Inflammatory macrophage treated with lipopolysaccharide for 1 hour (primary cell): ENCODE measurements at regions not wholly inside any gene's neighbourhood (a gene's known extent, or its start where the extent isn't known, plus 50 kb on each side); places are given as distances from the start of the nearest gene placed in this dataset.
"Not testable (repeated sequence)": the region's sequence is repeated elsewhere in the genome, so short reads cannot be mapped to it uniquely, and the experiment has no call there.

Source experiments
- DNase-seq, 2 donors: peaks; one replicate each; pipeline ENCODE4 v3.0.0-alpha.2; 2020 to 2022

DNA sequence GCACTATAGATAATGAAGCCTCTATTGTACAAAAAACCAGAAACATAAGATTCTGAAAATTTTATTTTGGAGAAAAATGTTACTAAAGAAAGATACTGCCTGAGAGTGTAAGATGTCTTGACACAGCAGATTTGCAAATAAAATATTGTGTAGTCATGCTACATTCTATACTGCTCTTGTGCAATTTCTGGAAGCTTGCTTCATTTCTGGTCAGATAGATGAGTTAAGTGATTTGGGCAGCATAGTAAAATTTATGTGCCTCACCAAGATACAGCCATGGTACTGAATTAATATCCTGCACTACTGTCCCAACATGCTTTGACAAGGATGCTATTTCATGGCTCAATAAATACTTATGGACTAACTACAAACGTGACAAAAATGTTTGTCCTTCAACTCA lies 55.1 kb upstream of the STARD13 start:
- peak; percentile 29 to 59 for DNase-seq

DNA sequence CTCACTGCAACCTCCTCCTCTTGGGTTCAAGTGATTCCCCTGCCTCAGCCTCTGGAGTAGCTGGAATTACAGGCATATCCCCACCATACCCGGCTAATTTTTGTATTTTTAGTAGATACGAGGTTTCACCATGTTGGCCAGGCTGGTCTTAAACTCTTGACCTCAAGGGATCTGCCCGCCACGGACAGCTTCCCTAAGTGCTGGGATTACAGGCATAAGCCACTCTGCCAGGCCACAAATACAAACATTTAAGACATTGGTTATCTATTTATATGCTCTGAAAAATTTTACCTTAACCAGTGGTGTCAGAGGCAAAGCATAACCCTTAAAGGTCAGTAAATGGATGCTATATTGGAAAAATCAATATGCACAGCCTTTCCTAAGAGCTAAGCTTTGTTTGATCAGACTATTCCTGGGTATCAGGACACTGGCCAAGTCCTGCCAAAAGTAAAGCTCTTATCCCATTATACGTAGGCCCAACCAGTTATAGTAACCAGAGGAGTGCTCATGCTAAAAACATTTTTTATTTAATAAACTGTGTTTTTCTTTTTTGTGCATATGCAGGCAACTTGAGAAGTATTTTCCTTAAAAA lies 56.4 kb upstream of the STARD13 start:
- DNase-seq, result no peak

DNA sequence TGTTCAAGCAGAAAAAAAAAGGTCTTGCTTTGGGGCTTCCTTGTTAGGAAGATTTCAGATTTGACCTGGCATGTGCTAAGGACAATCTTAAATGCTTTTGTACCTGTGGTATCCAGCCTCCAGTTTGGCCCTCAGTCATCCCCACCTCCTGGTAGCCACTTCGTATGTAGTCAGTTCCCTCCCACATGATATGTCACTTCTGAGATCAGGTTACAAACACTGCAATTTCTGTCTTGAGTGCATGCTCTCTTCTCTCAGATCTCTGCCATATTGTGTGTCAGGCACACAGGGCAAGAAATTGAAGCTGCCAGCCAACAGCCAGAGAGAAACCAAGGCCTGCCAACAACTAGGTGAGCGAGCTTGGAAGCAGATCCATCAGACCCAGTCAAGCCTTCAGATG lies 60.3 kb upstream of the STARD13 start:
- DNase-seq, result no peak

DNA sequence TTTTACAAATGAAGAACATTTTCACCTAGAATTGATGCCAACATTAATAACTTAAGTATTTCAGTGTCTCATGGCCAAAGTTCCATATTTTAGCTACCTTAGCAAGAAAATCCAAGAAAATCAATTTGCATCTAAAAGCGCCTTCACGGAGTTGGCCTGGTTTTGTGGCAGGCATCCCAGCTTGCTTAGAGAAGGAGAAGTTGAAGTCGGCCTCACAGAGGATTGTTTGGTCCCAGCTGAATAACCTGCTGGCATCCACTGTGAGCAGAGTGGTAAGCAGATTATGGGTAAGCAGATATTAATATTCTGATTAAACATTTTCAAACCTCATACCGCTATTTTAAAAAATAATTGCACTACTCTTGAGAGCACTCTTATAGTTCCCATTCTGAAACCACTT lies 62.3 kb upstream of the STARD13 start:
- no peak for DNase-seq

DNA sequence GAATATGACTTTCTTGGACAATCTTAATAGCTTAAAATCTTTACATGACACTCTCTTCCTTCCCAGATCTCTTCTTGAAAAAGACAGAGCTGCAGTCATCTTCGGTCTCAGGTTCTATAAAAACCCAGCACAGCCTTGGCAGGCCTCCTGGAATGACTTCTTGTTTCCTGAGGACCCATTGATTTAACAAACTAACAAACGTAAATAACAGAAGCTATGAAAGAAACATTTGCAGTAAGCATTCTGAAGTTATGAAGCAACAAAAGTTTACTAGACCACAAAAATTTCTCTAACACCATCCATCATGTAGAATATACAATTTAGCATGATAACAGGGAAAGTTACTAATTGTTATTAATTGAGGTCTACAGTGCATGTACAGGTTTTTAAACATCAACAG lies 62.8 kb upstream of the STARD13 start:
- no peak for DNase-seq

DNA sequence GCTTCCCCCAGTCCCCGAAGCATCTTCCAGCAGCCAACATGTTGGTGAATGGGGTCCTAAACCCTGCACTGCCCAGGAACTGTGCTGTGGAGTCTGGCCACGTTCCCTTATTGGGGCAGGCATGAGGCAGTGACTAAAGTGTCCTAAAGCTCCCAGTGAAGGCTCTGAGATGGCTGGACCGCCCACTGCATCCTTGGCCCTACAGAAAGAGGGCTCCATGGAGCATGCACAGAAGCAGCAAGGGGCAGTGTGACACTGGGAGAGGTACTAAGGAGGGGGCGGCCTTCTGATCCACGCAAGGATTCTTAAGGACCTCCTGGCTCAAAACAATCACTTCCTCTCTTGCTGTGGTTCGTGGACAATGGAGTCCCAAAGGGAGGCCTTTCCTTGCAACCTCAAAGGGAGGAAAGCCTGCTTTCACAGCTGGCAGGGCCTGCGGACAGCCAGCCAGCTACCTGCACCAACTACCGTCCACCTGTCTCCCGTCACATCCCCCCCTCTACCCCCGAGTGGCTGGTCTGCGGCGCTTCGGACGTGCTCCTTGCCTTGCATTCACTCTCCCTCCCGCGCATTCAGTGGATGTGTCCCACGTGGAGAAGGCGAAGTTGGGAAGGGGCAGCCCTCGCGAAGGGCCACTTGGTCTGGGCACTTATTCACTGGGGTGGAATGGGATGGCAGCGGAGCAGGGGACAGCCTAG lies 63.9 kb upstream of the STARD13 start:
- DNase-seq, result peak; percentile 10 to 13

DNA sequence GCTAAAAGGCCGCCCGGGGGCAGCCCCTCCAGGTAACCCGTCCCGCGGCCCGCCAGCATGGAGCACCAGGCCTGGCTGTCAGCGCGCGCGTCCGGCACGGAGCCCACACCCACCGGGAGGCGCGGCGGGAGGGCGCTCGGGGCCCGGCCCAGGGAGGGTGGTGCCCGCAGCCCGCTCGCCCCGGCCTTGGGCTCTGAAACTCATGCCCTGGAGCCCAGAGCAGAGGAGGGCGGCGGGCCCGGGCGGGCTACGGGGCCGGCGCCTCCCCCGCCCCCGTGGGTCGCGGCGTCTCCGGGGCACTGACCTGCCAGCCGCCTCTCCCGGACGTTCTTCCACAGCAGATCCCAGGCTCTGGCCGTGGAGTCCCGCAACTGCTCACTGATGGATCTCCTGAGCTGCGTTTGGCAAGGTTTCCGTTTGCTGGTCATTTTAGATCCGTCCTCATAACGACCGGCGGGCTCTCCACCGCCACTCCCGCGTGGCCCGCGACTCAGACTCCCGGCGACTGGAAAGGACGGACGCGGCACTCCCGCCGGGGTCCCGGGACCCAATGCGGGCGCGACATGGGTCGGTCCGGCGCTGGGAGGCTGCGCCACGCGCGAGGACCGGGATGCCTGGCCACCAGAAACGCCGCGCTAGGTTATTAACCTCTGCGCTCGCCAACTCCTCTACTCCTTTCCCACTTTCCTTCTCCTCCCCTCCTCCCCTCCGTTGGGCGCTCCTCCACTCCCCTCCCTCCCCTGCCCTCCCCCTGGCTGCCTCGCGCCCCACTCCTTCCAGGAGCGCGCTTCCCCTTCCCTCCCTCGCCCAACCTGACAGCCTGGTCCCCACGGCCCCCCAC lies 64.7 kb upstream of the STARD13 start:
- peak in 1 of 2 donors; percentile 16 for DNase-seq

DNA sequence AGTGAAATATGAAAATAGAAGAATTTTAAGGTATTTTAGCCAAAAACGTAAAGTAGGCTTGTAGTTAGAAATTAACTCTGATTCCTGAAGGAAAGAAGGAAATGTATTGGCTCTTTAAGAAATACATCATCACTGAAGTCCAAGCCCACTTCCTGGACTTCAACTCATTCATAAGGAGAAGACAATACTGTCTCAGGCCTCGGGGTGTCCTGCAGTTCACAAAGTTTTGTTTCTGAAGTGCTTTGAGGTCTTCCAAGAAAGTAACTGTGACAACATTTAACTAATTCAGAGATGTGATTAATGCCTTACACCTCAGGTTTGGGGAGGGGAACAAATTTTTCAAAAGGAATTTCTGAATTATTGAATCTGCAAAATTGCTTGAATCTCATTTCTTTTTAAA lies 65.8 kb upstream of the STARD13 start:
- peak; percentile 34 to 43 for DNase-seq

DNA sequence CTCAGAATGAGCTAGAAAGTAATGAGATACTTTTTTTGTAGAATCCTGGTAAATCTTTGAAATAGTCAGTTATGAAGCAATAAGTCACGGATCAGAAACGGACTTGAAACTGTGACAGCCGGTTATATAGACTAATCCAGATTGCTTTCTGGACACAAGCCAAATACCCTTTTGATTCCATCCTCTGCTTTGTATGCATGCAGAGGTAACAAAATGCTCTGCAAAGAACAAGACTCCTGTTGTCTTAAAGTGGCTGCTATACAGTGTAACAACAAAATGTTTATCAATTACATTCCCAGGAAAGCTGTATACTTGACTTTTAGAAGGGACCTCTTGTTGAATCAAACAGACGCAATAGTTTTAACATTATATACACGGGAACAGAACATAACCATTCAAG lies 66.5 kb upstream of the STARD13 start:
- DNase-seq, result no peak

DNA sequence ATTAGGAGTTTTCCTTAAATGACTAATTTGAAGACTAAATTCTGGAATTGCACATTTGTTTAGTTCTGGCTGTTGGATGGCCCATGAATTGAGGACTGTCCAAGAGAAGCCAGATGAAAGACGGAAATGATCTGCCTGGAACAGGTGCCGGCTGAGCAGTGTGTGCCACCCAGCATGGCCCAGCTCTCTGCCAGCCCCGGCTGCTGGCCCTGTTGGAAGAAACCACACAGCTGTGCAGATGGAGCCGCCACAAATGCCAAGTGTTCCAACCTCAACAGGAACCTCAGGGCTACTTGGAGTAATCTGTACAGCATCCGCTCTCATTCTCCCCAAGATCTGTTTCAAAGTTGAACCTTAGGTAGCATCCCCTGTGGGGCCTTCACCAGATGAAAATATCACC lies 67.0 kb upstream of the STARD13 start:
- DNase-seq, result no peak

DNA sequence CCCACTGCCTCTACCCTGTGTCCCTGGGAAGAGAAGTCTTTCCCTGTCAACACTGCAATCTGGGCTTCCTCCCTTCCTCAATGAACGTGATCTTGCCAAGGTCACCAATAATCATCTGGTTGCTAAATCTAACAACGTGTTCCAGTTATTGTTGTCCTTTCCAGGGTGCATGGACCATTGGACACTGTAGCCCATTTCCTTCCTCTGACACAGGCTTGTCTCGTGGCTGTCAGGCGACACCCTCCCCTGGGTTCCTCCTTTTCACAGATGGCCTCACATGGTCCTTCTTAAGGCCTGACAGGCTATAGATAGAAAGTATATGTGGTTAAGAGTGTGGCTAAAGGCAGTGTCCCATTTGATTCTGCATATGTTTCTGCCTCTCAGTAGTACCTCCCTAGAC lies 67.7 kb upstream of the STARD13 start:
- peak; percentile 77 to 84 for DNase-seq

DNA sequence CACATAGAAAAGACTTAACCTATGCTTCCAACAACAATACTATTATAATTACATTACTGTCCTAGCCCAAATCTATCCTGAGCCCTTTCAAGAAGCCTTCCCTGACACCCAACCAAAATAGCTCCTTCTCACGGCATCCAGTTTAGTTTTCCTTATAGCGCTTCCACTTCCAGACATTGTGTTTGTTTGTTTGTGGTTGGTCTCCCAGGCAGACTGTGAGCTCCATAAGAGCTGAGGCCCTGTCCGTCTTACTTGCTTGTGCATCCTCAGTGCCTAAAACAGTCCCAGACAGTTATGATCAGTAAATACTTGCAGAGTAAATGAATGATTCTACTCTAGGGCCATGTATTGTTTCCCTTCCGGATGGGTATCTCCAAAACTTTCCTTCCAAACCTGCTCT lies 68.1 kb upstream of the STARD13 start:
- no peak for DNase-seq

DNA sequence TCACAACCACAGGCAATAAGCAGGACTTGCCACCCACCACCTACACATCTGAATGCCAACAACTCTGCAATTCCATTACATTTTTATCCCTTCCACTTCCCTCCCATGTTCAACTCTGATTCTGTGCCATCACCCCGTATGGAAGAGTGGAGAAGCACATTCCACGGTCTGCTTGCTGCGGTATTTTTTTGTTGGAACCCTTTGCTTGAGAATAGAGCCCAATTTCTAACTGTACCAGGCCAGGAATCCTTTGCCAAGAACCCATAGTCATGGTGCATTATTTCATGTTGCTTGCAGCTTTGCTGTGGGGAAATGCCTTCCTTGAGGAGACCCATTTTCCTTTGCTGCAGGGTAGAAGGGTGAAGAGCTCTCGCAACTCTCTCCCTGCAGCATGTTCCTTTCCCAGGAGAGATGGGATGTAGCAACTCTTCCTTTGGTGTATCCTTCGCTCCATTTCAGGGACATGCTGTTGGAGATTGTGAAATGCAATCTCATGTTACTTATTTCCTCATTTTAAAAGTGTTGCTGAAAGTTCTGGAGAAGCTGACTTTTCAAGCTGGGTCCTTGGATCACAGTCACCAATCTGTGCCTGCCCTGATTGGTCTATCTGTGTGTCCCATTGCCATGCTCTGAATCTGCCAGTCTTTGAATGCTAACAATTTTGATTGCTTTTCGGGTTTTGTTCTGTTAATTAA lies 69.8 kb upstream of the STARD13 start:
- peak; percentile 69 to 72 for DNase-seq

DNA sequence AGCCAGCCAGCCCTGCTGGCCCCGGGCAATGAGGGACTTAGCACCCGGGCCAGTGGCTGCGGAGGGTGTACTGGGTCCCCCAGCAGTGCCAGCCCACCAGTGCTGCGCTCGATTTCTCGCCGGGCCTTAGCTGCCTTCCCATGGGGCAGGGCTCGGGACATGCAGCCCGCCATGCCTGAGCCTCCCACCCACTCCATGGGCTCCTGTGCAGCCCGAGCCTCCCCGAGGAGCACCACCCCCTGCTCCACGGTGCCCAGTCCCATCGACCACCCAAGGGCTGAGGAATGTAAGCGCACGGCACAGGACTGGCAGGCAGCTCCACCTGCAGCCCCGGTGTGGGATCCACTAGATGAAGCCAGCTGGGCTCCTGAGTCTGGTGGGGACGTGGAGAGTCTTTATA lies 72.5 kb upstream of the STARD13 start:
- not testable (repeated sequence) for DNase-seq

DNA sequence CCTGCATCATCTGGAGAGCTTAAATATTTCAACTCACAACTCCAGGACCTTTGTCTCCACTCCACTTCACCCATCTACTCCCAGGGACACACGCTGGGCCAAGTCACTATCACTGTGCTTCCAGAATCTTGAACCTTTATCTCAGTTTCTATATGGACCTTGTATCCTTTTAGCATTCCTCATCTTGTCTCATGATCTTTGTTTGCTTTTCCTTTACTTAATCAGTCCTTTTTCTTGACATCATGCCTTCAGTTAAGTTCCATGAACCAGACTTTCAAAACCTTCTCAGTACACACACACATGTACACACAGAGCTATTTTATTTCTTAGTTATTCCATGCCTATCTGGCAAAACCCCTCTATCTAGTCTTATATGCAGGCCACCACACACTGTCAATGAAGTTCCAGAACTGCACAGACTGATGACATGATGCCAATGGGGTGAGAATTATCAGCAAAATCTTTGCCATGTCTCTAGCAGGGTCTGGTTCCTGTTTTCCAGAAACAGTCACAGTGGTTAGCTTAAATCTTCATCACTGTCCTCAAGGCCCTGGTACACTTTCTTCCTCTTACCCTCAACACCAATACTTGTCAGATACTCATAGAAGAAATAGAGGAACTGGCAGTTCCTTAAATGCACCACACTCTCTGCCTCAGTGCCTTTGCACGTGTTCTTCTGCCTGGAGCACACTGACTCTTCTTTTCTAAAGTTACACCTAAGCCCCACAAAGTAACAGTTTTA lies 77.6 kb upstream of the STARD13 start:
- DNase-seq, result peak; percentile 55 to 63

DNA sequence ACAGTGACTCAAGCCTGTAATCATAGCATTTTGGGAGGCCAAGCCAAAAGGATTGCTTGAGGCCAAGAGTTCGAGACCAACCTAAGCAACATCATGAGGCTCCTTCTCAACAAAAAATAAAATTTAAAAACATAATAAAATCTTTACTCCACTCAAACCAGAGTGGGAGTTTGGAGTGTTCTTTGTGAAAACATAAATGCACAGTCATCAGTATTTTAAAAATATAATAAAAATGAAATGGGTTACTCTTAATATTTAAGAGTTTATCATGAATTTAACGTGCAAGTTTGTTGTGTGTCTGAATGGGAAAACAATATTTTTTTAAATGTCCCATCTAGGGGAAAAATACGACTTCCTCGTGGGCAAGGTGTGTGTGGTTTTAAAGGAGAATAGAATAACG lies 78.6 kb upstream of the STARD13 start:
- DNase-seq, result no peak

DNA sequence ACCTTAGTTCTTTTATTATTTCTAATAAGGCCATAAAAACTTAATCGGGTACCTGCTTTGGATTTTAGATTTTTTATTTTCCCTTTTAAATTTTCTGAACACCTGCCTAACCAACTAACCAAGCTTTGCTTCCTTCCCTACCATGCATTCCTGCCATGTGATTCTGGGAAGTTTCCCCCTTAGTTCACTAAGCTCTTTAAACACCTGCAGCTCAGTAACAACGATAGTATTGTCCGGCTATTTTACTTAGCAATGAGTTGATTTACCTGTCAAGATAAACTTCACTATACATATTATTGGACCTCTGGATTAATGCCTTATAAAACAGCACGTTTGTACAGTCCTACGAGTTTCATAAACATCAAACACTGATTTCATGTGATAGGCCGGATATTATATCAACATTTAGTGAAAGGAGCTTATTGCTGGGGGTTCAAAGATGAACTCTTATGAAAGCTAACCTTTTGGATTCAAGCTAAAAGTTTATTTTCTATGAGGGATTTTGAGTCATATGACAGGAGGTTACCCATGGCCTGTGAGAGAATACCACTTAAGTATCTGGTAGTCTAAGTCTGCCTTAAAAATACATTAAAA lies 81.0 kb upstream of the STARD13 start:
- no peak for DNase-seq

DNA sequence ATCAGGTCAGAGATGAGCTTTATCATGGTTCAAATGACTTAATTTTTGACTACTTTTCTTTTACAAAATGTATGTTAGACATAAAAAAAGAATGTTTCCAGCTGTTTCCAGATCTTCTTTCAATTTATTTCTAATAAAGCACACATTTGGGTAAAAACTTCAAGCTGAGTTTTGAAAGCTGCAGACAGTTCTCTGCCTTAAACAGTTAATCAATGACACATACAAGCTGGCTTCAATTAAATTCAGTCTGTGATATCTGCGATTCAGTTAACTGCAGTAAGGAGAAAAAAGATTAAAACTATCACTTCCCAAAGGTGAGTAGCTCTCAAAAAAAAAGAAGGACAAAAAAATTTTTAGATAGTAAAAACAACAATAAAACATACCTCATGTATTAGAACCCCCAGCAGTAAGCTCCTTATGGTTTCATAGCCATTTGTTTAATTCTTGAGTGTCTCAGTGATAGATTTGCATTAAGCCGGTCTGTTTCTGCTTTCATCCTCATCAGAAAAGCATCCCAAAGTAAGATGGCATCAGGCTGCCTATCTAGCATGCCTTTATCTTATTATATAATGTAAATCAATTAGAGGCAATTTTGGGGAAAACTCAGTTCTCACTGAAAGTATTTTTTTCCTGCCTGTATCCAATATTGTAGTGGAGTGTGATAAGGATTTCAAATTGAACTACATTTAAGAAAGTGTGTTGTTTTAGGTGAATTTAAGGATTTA lies 81.8 kb upstream of the STARD13 start:
- no peak for DNase-seq

DNA sequence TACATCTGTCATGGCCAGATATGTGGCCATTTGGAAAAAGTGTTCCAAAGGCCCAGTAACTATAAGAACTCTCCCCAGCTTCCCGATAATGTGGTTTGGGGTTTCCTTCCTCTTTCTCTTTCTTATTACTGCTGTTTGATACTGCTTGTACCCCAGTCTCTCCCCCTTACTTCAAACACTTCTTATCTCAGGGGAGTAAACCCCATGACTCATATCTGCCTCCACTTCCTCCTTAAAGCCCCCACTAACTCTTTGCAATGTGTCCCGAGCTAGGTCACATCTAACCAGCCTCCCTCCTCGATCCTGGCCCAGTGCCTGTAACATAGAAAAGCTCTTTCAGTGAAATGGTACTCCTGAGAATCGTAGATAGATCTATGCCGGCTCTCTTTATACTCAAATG lies 82.4 kb upstream of the STARD13 start:
- DNase-seq, result peak; percentile 29 to 41

DNA sequence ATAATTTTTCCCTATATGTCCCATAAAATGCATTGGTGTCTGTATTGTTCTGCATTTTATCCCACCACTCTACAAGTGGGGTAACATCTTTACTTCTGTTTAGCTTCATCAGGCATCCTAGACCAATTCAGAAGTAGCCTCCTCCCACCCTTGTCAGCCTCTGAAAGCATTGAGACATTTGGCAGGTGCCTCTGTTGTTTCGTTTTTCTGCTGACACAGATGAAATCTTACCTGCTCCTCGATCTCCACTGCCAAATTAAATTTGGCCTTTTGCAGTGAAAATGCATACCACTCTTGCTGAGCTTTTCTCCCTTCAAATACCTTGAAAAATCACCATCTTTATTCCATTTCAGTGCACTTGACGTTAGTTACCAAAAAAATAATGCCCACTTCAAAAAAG lies 83.5 kb upstream of the STARD13 start:
- DNase-seq, result no peak

DNA sequence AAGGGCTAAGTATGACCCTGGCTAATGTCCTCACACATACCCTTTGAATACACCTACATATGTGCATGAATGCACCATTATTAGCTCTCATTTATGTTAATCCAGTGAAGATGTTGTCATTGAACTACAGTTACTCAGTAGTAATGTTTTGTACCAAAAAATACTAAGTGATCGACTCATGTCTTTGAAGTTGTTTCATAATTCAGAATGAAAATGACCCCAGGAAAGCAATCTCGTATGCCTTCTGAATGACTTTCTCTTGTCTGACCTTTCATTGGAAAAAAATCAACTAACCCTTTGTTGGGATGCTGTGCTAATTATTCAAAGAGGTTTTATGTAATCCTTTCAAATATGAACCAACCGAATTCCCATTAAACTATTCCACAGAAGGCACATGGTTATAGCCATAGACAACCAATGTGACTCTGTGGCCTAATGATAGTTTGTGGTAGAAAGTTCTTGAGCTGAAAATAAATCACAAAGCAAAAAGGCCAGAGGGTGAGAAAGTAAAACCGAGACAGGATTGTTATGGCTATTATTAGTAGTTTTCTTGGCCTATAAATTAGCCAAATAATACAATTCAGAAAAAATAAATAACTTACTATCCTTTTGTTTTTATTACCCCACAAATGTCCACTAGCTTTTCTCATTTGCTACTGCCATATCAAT lies 86.8 kb upstream of the STARD13 start:
- DNase-seq, result no peak
